Left ventricle myocardium inferior (tissue), 1 donor: ENCODE measurements at regions not wholly inside any gene's neighbourhood (a gene's known extent, or its start where the extent isn't known, plus 50 kb on each side); places are given as distances from the start of the nearest gene placed in this dataset.

Source experiments
- DNase-seq: peaks from one replicate; pipeline ENCODE4 v3.0.0-alpha.2; 2020
- H3K27ac ChIP-seq: fragments of 200-600 bp; replicated peaks from 2 replicates; pipeline ENCODE4 v1.8.0; 2021
- H3K27me3 ChIP-seq: fragments of 200-600 bp; 2 replicates; pipeline ENCODE4 v1.8.0; 2021; ENCODE audit warnings: low read depth
- H3K36me3 ChIP-seq: fragments of 200-600 bp; 2 replicates; pipeline ENCODE4 v1.8.0; 2021
- H3K4me1 ChIP-seq: fragments of 200-600 bp; 2 replicates; pipeline ENCODE4 v1.8.0; 2021
- H3K4me3 ChIP-seq: fragments of 200-600 bp; 2 replicates; pipeline ENCODE4 v1.8.0; 2021; ENCODE audit warnings: mild to moderate bottlenecking, moderate library complexity
- H3K9me3 ChIP-seq: fragments of 200-600 bp; replicated peaks from 2 replicates; pipeline ENCODE4 v1.8.0; 2021
- intact Hi-C: fragments of 100-400 bp; cut with micrococcal nuclease; formaldehyde crosslinking; loops from one replicate; pipeline ENCODE4 v1.11.0; 2022
- TF ChIP-seq, protein P1 (sequence below): fragments of 200-600 bp; IDR thresholded peaks from 2 replicates; pipeline ENCODE4 v1.8.0; 2021; ENCODE audit warnings: antibody characterized with exemption, mild to moderate bottlenecking, borderline replicate concordance
- donor health status: DM: no; HTN: yes; CAD: no; lungs with severe emphysema.

DNA sequence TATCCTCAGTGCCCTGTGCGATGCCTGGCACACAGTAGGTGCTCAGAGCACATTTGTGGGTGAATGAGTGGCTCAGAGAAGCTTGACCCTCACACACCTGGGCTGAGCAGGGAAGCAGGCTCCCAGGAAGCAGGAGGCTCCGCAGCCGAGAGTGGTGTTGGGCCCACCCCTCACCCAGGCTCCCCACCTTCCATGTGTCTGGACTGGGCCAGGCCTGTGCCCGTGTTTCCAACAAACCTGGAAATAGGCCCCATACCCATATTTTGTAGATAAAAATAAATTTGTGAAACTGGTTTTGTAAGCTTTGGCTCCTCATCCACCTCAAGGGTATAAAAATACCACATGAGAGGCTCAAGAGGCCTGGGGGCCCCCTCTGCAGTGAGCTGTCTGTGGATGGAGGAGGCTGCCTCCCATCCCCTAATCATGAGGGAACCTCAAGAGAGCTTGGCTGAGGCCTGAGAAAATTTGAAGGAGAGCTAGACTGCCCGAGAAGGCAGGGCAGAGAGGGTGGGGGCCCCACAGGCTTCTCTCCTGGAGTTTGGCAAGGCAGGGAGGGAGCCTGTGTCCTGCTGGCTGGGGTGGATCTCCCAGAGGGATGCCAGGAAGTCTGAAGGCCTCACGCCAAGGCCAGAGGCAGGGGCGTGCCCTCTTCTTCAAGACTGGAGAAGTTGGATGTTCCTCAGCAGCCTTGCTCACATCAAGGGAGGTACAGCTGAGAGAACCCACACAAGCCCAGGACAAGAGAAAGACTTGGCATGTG is 147.0 kb upstream of the NECTIN1 start:
- intact Hi-C loops: no loop called here

DNA sequence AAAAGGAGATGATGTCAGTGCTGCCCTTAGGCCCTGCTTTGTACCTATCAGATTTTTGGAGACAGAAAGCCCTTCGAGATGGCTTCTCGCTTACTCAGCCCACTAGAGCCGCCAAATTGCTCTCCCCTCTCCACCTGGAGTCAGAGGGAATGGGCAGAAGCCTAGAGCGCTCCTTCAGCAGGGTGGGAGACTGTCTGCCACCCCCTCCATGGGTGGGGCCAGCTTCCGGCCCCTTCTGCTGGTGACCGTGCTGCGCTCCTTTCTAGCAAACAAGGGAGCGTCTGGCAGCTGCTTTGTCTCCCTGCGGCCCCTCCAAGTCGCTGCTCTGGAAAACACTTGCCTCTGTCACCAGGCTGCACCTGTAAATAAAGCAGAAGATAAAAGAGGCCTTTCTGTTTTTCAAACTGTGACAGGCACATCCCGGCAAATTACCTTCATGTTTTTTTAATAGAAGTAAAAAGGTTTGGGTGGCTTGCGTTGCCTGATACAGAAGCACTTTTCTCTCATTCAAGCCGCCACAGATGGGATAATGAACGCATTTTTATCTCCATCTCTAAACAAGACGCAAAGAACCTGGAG is 145.7 kb upstream of the NECTIN1 start:
- Histone ChIP-seq H3K27ac (no peak overlapping the region), H3K4me3 (no peak overlapping the region), H3K27me3 (peaks cover 52% of the 10 kb centered on the region), H3K36me3 (no peaks in the 10 kb centered on the region), H3K9me3 (no peaks in the 10 kb centered on the region), H3K4me1 (peaks cover 4% of the 10 kb centered on the region)
- intact Hi-C loops: no loop called here
- DNase-seq: no peak
- TF ChIP-seq, protein P1, sequence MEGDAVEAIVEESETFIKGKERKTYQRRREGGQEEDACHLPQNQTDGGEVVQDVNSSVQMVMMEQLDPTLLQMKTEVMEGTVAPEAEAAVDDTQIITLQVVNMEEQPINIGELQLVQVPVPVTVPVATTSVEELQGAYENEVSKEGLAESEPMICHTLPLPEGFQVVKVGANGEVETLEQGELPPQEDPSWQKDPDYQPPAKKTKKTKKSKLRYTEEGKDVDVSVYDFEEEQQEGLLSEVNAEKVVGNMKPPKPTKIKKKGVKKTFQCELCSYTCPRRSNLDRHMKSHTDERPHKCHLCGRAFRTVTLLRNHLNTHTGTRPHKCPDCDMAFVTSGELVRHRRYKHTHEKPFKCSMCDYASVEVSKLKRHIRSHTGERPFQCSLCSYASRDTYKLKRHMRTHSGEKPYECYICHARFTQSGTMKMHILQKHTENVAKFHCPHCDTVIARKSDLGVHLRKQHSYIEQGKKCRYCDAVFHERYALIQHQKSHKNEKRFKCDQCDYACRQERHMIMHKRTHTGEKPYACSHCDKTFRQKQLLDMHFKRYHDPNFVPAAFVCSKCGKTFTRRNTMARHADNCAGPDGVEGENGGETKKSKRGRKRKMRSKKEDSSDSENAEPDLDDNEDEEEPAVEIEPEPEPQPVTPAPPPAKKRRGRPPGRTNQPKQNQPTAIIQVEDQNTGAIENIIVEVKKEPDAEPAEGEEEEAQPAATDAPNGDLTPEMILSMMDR: no peak

More for the DNA sequence above, 147.0 kb upstream of the NECTIN1 start:
- Histone ChIP-seq H3K36me3 (no peaks in the 10 kb centered on the region), H3K9me3 (no peaks in the 10 kb centered on the region), H3K27me3 (peaks cover 45% of the 10 kb centered on the region), H3K4me3 (no peak overlapping the region), H3K4me1 (peaks cover 4% of the 10 kb centered on the region), H3K27ac (no peak overlapping the region)
- TF ChIP-seq, protein P1: no peak
- no peak for DNase-seq

DNA sequence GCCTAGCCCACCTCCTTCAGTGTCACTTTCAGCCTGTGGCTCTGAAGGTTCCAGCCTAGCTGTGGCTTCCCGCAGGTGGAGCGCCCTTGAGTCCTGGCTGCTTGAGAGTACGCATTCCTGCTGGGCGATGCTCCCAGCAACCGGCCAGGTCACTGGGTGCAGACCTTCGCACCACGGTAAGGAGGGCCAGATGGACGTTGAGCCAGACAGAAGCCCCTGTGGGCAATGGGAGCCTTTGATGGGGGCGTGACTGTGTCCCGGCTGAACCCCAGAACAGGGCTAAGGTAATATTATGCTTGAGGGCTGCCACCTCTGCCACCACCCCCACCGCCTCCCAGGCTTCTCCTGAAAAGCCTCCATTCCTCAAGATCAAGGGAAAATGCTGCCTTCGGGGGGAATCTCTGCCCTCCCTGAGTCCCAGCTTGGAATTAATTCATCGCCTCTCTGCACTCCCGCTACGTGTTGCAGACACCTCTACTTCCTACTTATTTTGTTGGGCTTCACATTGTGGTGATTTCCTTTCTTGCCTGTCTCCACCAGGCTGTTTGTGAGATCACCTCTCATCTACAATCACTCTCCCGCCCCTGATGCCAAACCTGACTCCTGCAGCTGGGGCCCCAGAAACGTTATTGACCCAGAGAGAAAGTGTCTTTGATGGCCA is 144.9 kb upstream of the NECTIN1 start:
- TF ChIP-seq, protein P1: no peak
- H3K9me3 ChIP-seq: no peaks in the 10 kb centered on the region
- intact Hi-C loops: no loop called here
- H3K27ac ChIP-seq: no peak overlapping the region
- no peak overlapping the region for H3K4me3 ChIP-seq
- no peak for DNase-seq
- H3K36me3 ChIP-seq: no peaks in the 10 kb centered on the region
- H3K27me3 ChIP-seq: peaks cover 60% of the 10 kb centered on the region
- H3K4me1 ChIP-seq: peaks cover 4% of the 10 kb centered on the region

DNA sequence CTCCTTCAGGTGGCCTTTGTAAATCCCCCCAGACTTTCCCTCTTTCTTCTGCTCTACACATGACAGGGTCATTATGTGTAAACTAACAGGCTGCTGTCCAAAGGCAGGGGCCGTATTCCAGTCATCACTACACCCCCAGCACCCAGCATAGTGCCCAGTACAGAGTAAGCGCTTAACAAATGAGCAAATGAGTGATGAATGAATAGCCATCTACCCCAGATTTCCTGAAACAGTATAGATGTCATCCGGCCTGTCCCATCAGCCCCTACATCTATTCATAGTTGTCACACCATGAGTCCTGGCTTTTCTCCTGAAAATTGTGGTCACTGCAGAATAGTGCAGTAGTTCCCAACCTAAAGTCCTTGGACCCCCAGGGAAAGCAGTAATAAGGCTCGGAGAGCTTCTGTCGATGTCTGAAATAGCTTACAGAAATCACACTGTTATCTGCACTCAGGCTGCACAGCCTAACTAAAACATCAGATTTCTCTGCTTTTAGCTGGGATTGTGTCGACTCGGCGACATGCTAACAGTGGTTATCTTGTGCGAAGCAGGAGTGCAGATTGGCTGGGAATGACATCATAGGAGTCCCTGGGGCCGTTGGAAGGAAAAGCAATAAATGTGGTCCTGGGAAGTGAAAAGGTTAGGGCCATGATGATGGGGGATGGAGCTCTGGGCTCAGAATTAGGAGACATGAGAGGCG is 143.8 kb upstream of the NECTIN1 start:
- DNase-seq: no peak
- intact Hi-C loops: no loop called here
- no peak overlapping the region for H3K27ac ChIP-seq
- no peaks in the 10 kb centered on the region for H3K36me3 ChIP-seq
- peaks cover 70% of the 10 kb centered on the region for H3K27me3 ChIP-seq
- no peaks in the 10 kb centered on the region for H3K9me3 ChIP-seq
- H3K4me1 ChIP-seq: peaks cover 4% of the 10 kb centered on the region
- H3K4me3 ChIP-seq: no peak overlapping the region
- TF ChIP-seq, protein P1: no peak

DNA sequence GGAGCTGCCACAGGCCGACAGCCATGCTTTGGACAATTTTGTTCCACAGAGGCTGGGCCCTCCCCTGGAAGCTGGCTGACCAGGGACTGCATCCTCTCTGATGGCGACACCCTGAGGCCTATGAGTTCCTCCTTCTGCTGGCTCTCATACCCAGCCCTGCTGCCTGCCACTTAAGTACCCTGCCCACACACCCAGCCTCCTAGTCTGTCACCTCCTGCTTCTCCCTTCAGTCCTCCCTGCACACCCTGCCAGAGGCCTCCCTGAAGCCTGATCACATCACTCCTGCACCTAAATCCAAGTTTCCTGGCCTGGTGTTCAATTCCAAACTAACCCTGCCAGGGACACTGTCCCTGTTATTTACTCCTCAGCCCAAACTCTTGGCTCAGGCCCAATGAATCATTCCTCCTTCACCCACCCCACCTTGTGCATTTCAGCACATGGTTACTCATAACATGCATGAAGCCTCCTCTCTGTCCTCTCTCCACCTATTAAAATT is 136.7 kb upstream of the NECTIN1 start:
- Histone ChIP-seq H3K27ac (no peak overlapping the region), H3K4me1 (no peaks in the 10 kb centered on the region), H3K4me3 (no peak overlapping the region), H3K9me3 (no peaks in the 10 kb centered on the region), H3K36me3 (no peaks in the 10 kb centered on the region), H3K27me3 (peaks cover 69% of the 10 kb centered on the region)
- intact Hi-C loops: no loop called here
- DNase-seq: no peak
- TF ChIP-seq, protein P1: no peak
